BJ (cell line): ENCODE measurements at regions not wholly inside any gene's neighbourhood (a gene's known extent, or its start where the extent isn't known, plus 50 kb on each side); places are given as distances from the start of the nearest gene placed in this dataset.

Experiments used
- CTCF ChIA-PET: fragments of 350-600 bp; formaldehyde crosslinking; extraction: SDS; loops from one replicate; lab custom pipeline; 2021; ENCODE audit warnings: antibody characterized with exemption, inconsistent platforms; lab: Yijun Ruan, JAX
- POLR2A ChIA-PET: fragments of 300-600 bp; sonication (Branson Sonifier 250); formaldehyde crosslinking; extraction: SDS; loops from one replicate; lab custom pipeline; 2021; ENCODE audit warnings: antibody characterized with exemption; lab: Charles Lee
- DNase-seq: peaks from one replicate; pipeline ENCODE4 v3.0.0-alpha.2; 2011; ENCODE audit warnings: low read depth
- H3K27me3 ChIP-seq: 2 replicates; pipeline ENCODE4 v1.6.0; 2011; ENCODE audit warnings: low read length; ENCODE audit not compliant: control insufficient read depth, insufficient read depth
- H3K36me3 ChIP-seq: 2 replicates; pipeline ENCODE4 v1.5.1; 2011; ENCODE audit warnings: low read length; ENCODE audit not compliant: control insufficient read depth, insufficient read depth
- H3K4me3 ChIP-seq: 2 replicates; pipeline ENCODE4 v1.5.1; 2011; ENCODE audit warnings: low read depth, mild to moderate bottlenecking, control low read depth, low read length
- TF ChIP-seq, protein P1 (sequence below): IDR thresholded peaks from 2 replicates; pipeline ENCODE4 v1.5.1; 2011; ENCODE audit warnings: low read depth, mild to moderate bottlenecking, control low read depth, inconsistent platforms, low read length, moderate library complexity; ENCODE audit not compliant: insufficient read depth

DNA sequence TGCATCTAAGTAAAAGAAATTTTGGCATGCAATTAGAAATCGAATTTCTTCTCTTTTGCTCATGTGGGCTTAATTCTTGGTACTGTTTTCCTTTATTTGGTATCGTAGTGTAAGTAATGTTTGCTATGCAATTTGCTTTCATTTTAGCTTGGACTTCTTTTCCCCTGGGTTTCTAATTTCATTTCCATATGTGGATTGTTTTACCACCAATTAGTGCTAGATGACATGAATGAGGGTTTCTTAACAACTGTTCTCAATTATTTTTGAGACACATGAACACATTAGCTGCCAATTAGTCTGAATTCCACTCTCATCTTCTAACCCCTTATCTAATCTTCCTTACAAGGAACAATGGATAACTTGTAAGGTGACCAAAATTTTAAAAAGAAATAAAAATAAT is 1047.2 kb upstream of the PIK3C3 start:
- DNase-seq = no peak
- Histone ChIP-seq H3K27me3 (no peaks in the 10 kb centered on the region), H3K36me3 (no peaks in the 10 kb centered on the region), H3K4me3 (no peak overlapping the region)
- ChIA-PET CTCF (no interaction called here), POLR2A (no interaction called here)
- TF ChIP-seq, protein P1, sequence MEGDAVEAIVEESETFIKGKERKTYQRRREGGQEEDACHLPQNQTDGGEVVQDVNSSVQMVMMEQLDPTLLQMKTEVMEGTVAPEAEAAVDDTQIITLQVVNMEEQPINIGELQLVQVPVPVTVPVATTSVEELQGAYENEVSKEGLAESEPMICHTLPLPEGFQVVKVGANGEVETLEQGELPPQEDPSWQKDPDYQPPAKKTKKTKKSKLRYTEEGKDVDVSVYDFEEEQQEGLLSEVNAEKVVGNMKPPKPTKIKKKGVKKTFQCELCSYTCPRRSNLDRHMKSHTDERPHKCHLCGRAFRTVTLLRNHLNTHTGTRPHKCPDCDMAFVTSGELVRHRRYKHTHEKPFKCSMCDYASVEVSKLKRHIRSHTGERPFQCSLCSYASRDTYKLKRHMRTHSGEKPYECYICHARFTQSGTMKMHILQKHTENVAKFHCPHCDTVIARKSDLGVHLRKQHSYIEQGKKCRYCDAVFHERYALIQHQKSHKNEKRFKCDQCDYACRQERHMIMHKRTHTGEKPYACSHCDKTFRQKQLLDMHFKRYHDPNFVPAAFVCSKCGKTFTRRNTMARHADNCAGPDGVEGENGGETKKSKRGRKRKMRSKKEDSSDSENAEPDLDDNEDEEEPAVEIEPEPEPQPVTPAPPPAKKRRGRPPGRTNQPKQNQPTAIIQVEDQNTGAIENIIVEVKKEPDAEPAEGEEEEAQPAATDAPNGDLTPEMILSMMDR = no peak

GRCh38 chr18:40904295-40904694 is 1050.7 kb upstream of the PIK3C3 start:
- ChIA-PET POLR2A (no interaction called here), CTCF (no interaction called here)
- H3K27me3 ChIP-seq = no peaks in the 10 kb centered on the region
- H3K36me3 ChIP-seq = no peaks in the 10 kb centered on the region
- no peak overlapping the region for H3K4me3 ChIP-seq
- TF ChIP-seq, protein P1 = no peak
- DNase-seq = no peak

GRCh38 chr18:40902436-40902835 is 1052.6 kb upstream of the PIK3C3 start:
- DNase-seq = no peak
- TF ChIP-seq, protein P1 = no peak
- POLR2A ChIA-PET = no interaction called here

DNA sequence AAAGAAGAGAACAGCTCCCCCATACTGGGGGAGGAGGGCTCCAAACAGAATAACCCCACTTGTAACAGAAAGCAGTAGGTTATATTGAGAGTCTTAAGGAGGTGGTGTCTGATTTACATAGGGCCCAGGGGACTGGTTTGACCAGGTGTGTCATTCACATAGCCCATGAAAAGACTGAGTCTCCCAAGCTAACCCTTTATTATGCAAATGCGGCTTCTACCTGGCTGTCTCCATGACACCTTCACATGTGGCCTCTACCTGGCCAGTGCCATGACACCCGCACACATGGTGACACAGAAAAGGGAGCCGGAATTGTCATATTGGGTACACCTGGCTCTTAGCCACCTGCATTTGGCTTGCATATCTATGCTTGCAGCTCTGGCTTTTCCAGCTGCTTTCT is 1057.2 kb upstream of the PIK3C3 start:
- no peaks in the 10 kb centered on the region for H3K36me3 ChIP-seq
- H3K27me3 ChIP-seq = no peaks in the 10 kb centered on the region
- CTCF ChIA-PET = interaction anchor here (0.5 kb wide), 1 partner anchor 239 kb away, joined by 3 read pairs; no protein-coding TSS in a partner anchor
- POLR2A ChIA-PET = no interaction called here
- H3K4me3 ChIP-seq = no peak overlapping the region
- TF ChIP-seq, protein P1 = no peak
- DNase-seq = no peak

More at GRCh38 chr18:40902436-40902835, 1052.6 kb upstream of the PIK3C3 start:
- Histone ChIP-seq H3K36me3 (no peaks in the 10 kb centered on the region), H3K27me3 (no peaks in the 10 kb centered on the region), H3K4me3 (no peak overlapping the region)
- CTCF ChIA-PET = no interaction called here

DNA sequence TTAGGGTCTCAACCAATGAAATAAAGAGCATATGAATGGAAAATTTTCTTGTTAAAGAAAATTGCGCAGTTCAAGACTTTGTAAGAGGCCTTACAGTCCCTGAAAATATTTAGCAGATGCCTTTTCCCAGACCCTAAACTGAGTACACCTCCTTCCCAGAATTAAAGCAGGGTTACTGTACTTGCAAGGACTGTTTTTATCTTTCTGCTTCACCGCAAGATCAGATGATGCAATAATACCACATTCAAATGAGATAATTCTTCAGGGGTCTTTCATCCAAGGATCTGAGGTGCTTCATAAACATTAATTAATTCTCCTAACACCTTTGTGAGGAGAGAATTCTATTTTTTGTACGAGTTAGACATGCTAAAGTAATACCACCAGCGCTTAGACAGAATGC is 1071.8 kb upstream of the PIK3C3 start:
- POLR2A ChIA-PET = no interaction called here
- Histone ChIP-seq H3K36me3 (no peaks in the 10 kb centered on the region), H3K27me3 (no peaks in the 10 kb centered on the region), H3K4me3 (no peak overlapping the region)
- DNase-seq = no peak
- CTCF ChIA-PET = no interaction called here
- TF ChIP-seq, protein P1 = no peak
